HepG2 (cell line): ENCODE measurements at regions not wholly inside any gene's neighbourhood (a gene's known extent, or its start where the extent isn't known, plus 50 kb on each side); places are given as distances from the start of the nearest gene placed in this dataset.
A peak's percentile ranks its signal among the peaks of the same experiment; 100 is the strongest.
"Not testable (repeated sequence)": the region's sequence is repeated elsewhere in the genome, so short reads cannot be mapped to it uniquely, and the experiment has no call there.

Experiments
- ATAC-seq: fragments of 200-7000 bp; cut with Tn5 transposase; 3 replicates; pipeline ENCODE4 v1.9.1; 2020; ENCODE audit warnings: mild to moderate bottlenecking, moderate library complexity
- BruUV-seq: library from RNA; stranded (reverse); fragments of 400-500 nt; replicated peaks from 2 replicates; lab custom pipeline; 2021; lab: Mats Ljungman, UMichigan
- CTCF ChIA-PET: fragments of 300-600 bp; formaldehyde crosslinking; extraction: SDS; loops from one replicate; lab custom pipeline; 2021; ENCODE audit warnings: low total read pairs, inconsistent platforms, low intra/inter-chr PET ratio; lab: Yijun Ruan, JAX
- POLR2A ChIA-PET: fragments of 350-600 bp; sonication (Branson Sonifier 250); formaldehyde crosslinking; loops from one replicate; lab custom pipeline; 2020; ENCODE audit warnings: antibody characterized with exemption, inconsistent platforms; lab: Yijun Ruan, JAX
- DNase-seq: peaks from one replicate; pipeline ENCODE4 v3.0.0-alpha.2; 2015; ENCODE audit warnings: low spot score
- FAIRE-seq: peaks from 3 replicates; lab custom pipeline; 2011; peaks lifted over from hg19 to GRCh38; lab: Jason Lieb, UNC
- H2AFZ ChIP-seq: one replicate; pipeline ENCODE4 v1.6.1; 2011; ENCODE audit warnings: low read length, inconsistent platforms
- H3K27ac ChIP-seq: fragments of 300-600 bp; 3 replicates; pipeline ENCODE4 v1.8.0; 2011; ENCODE audit warnings: mixed run types, mild to moderate bottlenecking, mixed read lengths, low read length, inconsistent platforms; ENCODE audit not compliant: insufficient read depth; ENCODE audit errors: extremely low read length
- H3K27me3 ChIP-seq, 2 experiments: fragments of 200-600 bp in 1 of 2; 2 replicates in 1 of 2; 3 replicates in 1 of 2; pipeline versions ENCODE4 v1.6.0 to v1.8.0; 2011; ENCODE audit warnings: low read length in 2 of 2, mild to moderate bottlenecking in 2 of 2, moderate library complexity in 2 of 2, inconsistent platforms in 1 of 2; ENCODE audit not compliant: insufficient read depth in 2 of 2, control insufficient read depth in 1 of 2
- H3K36me3 ChIP-seq, 2 experiments: fragments of 200-600 bp in 1 of 2; replicated peaks in 1 of 2; 2 replicates in 1 of 2; 3 replicates in 1 of 2; pipeline versions ENCODE4 v1.5.1 to v1.8.0; 2011; ENCODE audit warnings: low read length in 2 of 2, inconsistent platforms in 1 of 2; ENCODE audit not compliant: insufficient read depth in 2 of 2, control insufficient read depth in 1 of 2
- H3K4me1 ChIP-seq: 2 replicates; pipeline ENCODE4 v1.5.1; 2012; ENCODE audit warnings: low read length, inconsistent platforms; ENCODE audit not compliant: insufficient read depth
- H3K4me2 ChIP-seq: 2 replicates; pipeline ENCODE4 v1.6.0; 2011; ENCODE audit warnings: low read depth, low read length, inconsistent platforms
- H3K4me3 ChIP-seq, 3 experiments: fragments of 200-600 bp in 1 of 3; sonication (generic), shearing (Covaris generic) in 1 of 3; replicated peaks in 1 of 3; 2 replicates each; pipeline ENCODE4 v1.5.1; 2011 to 2016; ENCODE audit warnings: low read length in 3 of 3, inconsistent platforms in 2 of 3, low read depth in 2 of 3, mild to moderate bottlenecking in 2 of 3, control low read depth in 1 of 3, mixed read lengths in 1 of 3; ENCODE audit not compliant: insufficient read depth in 1 of 3
- H3K79me2 ChIP-seq: one replicate; pipeline ENCODE4 v1.6.1; 2011; ENCODE audit warnings: low read length, inconsistent platforms; ENCODE audit not compliant: insufficient read depth
- H3K9ac ChIP-seq: 2 replicates; pipeline ENCODE4 v1.6.0; 2011; ENCODE audit warnings: mild to moderate bottlenecking, low read depth, low read length, inconsistent platforms; ENCODE audit not compliant: insufficient read depth
- H3K9me3 ChIP-seq: 2 replicates; pipeline ENCODE4 v1.5.1; 2012; ENCODE audit warnings: mild to moderate bottlenecking, low read length
- H4K20me1 ChIP-seq: 2 replicates; pipeline ENCODE4 v1.6.0; 2011; ENCODE audit warnings: inconsistent platforms, mild to moderate bottlenecking, low read length, moderate library complexity; ENCODE audit not compliant: insufficient read depth
- ADNP ChIP-seq: sonication (generic); formaldehyde crosslinking; IDR thresholded peaks from 2 replicates; pipeline ENCODE4 v1.4.0; 2020; ENCODE audit warnings: missing genetic modification reagents
- FOXP1 ChIP-seq, 2 experiments: fragments of 450-650 bp in 1 of 2; IDR thresholded peaks; 2 replicates each; pipeline ENCODE4 v1.6.1; 2017 to 2018; ENCODE audit warnings: antibody characterized with exemption in 1 of 2
- ISL2 ChIP-seq: sonication (generic); formaldehyde crosslinking; IDR thresholded peaks from 2 replicates; pipeline ENCODE4 v1.5.0; 2020; ENCODE audit warnings: missing genetic modification reagents
- RBM22 ChIP-seq: fragments of 200-400 bp; formaldehyde crosslinking; optimal IDR thresholded peaks from 2 replicates; pipeline ENCODE3; 2017; ENCODE audit warnings: mild to moderate bottlenecking, low read length, moderate library complexity
- SIN3A ChIP-seq: IDR thresholded peaks from 2 replicates; pipeline ENCODE4 v1.6.1; 2011; ENCODE audit warnings: low read depth, mild to moderate bottlenecking, control low read depth, low read length, borderline replicate concordance
- SYNCRIP ChIP-seq: fragments of 200-400 bp; formaldehyde crosslinking; IDR thresholded peaks from 2 replicates; pipeline ENCODE4 v1.6.1; 2018; ENCODE audit warnings: mild to moderate bottlenecking, low read depth, low read length; ENCODE audit not compliant: insufficient read depth
- ZNF710 ChIP-seq: sonication (generic); formaldehyde crosslinking; IDR thresholded peaks from 2 replicates; pipeline ENCODE4 v1.5.0; 2020; ENCODE audit warnings: mild to moderate bottlenecking, missing genetic modification reagents, borderline replicate concordance
- ZNF879 ChIP-seq: sonication (generic); formaldehyde crosslinking; IDR thresholded peaks from 2 replicates; pipeline ENCODE4 v1.8.1; 2023; ENCODE audit warnings: missing genetic modification reagents
- ZSCAN21 ChIP-seq: sonication (generic); formaldehyde crosslinking; IDR thresholded peaks from 2 replicates; pipeline ENCODE4 v1.8.0; 2022; ENCODE audit warnings: mild to moderate bottlenecking, missing genetic modification reagents, moderate library complexity, borderline replicate concordance
- WGBS: methylation state at CpG from one replicate; pipeline ENCODE4 v1.1.6; 2017; ENCODE audit warnings: low lambda C conversion rate; 5-methylcytosine and 5-hydroxymethylcytosine counted together
- in situ Hi-C: cut with HindIII; loops from 2 replicates; pipeline ENCODE4 v1.10.0; 2017; ENCODE audit warnings: low pct_unique_long_range_greater_than_20kb; ENCODE audit not compliant: extremely low pct_ligation_motif_present
- intact Hi-C: fragments of 100-400 bp; cut with micrococcal nuclease; formaldehyde crosslinking; loops from one replicate; pipeline ENCODE4 v1.10.0; 2022; ENCODE audit not compliant: unreplicated experiment

DNA sequence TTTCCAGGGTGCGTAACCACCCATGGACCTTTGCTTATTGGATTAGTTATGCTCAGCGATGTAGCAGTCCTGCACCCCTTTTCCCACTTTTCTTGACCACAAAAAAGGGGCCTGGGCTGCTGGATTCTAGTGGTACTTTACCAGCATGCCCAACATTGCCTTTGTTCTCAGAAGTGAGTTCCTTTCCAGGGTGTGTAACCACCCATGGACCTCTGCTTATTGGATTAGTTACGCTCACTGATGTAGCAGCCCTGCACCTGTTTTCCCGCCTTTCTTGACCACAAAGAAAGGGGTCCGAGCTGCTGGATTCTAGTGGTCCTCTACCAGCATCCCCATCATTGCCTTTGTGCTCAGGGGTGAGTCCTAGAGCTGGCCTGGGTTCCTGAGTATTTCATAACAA, 138.2 kb downstream of the COX18 start (continued):
- TF ChIP-seq ZNF710 (CRISPR knock-in tag) (no peak), RBM22 (no peak)
- TF ChIP-seq, all 625 proteins: peak for 0

GRCh38 chr4:72929596-72930274, 139.8 kb downstream of the COX18 start:
- BruUV-seq, H3K36me3 ChIP-seq, H3K4me1 ChIP-seq, in situ Hi-C loops, CTCF ChIA-PET, H4K20me1 ChIP-seq, H3K9ac ChIP-seq, FAIRE-seq, H3K27me3 ChIP-seq, POLR2A ChIA-PET, H3K27ac ChIP-seq, intact Hi-C loops, H3K4me2 ChIP-seq, DNase-seq, H2AFZ ChIP-seq, H3K4me3 ChIP-seq, H3K79me2 ChIP-seq, ATAC-seq, H3K9me3 ChIP-seq: not testable (repeated sequence)
- 43% methylated on average over 6 of the region's 10 CpGs for WGBS

DNA sequence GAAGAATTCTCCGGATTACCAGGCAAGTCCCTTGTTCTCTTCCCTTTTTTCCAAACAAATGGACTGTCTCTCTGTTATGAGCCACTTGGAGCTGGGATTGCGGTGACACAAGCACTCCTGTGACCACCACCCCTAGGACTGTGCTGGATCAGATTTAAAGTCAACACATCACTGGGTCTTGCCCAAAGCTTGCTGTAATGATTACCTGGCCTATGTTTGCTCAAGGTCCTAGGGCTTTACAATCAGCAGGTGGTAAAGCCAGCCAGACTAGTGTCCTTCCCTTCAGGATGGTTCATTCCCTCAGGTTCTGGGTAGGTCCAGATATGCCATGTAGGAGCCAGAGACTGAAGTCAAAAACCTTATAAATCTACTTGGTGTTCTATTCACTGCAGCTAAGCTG, 144.7 kb downstream of the COX18 start:
- Histone ChIP-seq H3K9me3 (no peaks in the 10 kb centered on the region), H2AFZ (no peak overlapping the region), H3K4me1 (no peaks in the 10 kb centered on the region), H4K20me1 (no peaks in the 10 kb centered on the region), H3K27me3 (no peaks in the 10 kb centered on the region; a peak in 1 of 5 replicates), H3K36me3 (no peaks in the 10 kb centered on the region), H3K79me2 (no peaks in the 10 kb centered on the region), H3K27ac (no peak overlapping the region), H3K4me2 (no peak overlapping the region), H3K4me3 (no peak overlapping the region), H3K9ac (no peak overlapping the region)
- in situ Hi-C loops = no loop called here
- BruUV-seq = no TSS peak
- intact Hi-C loops = no loop called here
- ATAC-seq = peak; percentile 61
- no peak for FAIRE-seq
- ChIA-PET CTCF (no interaction called here), POLR2A (no interaction called here)
- 0% methylated on average over 1 of the region's 2 CpGs for WGBS
- peak; percentile 4 for DNase-seq
- TF ChIP-seq ZNF879 (CRISPR knock-in tag) = no peak
- TF ChIP-seq FOXP1 (IDR thresholded peaks at IDR 0.05) = no peak
- no peak for TF ChIP-seq FOXP1 (CRISPR knock-in tag; IDR thresholded peaks at IDR 0.05)
- TF ChIP-seq SIN3A = no peak
- TF ChIP-seq ADNP (CRISPR knock-in tag) = no peak
- no peak for TF ChIP-seq ZSCAN21
- TF ChIP-seq SYNCRIP = no peak
- TF ChIP-seq ISL2 (CRISPR knock-in tag) = no peak
